ENCODE measurements at regions not wholly inside any gene's neighbourhood (a gene's known extent, or its start where the extent isn't known, plus 50 kb on each side); places are given as distances from the start of the nearest gene placed in this dataset.
"Not testable (repeated sequence)": the region's sequence is repeated elsewhere in the genome, so short reads cannot be mapped to it uniquely, and the experiment has no call there.

DNA sequence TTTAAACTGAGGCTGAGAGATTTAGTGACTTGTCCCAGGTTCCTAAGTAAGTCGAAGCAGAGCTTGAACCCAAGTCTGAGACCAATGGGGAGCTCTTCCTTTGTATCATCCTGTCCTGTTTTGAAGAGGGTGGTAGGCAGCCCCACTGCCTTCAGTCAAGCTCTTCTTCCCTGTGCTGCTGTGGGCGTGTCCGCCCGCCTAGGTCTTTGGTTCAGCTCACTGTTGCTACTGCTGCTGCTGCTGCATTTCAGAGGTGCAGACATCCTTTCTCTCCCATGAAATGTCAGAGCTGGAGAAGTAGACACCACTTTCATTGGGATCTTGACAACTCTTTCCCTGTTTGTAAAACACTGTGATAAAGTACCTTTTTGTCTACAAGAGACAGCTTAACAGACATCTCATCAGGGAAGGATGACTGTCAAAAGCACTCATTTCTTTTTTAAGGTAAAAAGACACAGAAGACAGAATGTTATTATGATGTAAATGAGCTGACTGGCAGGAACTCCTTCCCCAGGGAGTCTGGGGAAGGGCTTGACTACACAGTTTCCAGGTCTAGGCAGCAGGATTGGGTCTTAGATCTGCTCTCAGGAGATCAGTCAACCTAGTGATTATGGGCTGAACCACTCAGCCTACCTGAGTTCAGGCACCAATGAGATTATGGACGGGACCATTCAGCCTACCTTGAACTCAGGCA is 91.7 kb upstream of the TRIB2 start:
- no peaks in the 10 kb centered on the region for H3K36me3 ChIP-seq (replicated peaks in 1 of 2)
- H3K27me3 ChIP-seq, result no peaks in the 10 kb centered on the region
- H3K4me1 ChIP-seq (replicated peaks in 1 of 2), result no peaks in the 10 kb centered on the region
- WGBS, 4 donors, result 87 to 90% (median 89%) methylated on average over 5 of the region's 5 CpGs
- intact Hi-C loops (cut with DNase I), result no loop called here
- H3K4me3 ChIP-seq, result no peak overlapping the region
- no peak for TF ChIP-seq POLR2A (IDR thresholded peaks at IDR 0.05)
- TF ChIP-seq, protein P1, sequence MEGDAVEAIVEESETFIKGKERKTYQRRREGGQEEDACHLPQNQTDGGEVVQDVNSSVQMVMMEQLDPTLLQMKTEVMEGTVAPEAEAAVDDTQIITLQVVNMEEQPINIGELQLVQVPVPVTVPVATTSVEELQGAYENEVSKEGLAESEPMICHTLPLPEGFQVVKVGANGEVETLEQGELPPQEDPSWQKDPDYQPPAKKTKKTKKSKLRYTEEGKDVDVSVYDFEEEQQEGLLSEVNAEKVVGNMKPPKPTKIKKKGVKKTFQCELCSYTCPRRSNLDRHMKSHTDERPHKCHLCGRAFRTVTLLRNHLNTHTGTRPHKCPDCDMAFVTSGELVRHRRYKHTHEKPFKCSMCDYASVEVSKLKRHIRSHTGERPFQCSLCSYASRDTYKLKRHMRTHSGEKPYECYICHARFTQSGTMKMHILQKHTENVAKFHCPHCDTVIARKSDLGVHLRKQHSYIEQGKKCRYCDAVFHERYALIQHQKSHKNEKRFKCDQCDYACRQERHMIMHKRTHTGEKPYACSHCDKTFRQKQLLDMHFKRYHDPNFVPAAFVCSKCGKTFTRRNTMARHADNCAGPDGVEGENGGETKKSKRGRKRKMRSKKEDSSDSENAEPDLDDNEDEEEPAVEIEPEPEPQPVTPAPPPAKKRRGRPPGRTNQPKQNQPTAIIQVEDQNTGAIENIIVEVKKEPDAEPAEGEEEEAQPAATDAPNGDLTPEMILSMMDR (IDR thresholded peaks at IDR 0.05), result no peak
- H3K27ac ChIP-seq, result no peak overlapping the region
- DNase-seq, result no peak
- H3K9me3 ChIP-seq (replicated peaks in 1 of 3), result no peaks in the 10 kb centered on the region

DNA sequence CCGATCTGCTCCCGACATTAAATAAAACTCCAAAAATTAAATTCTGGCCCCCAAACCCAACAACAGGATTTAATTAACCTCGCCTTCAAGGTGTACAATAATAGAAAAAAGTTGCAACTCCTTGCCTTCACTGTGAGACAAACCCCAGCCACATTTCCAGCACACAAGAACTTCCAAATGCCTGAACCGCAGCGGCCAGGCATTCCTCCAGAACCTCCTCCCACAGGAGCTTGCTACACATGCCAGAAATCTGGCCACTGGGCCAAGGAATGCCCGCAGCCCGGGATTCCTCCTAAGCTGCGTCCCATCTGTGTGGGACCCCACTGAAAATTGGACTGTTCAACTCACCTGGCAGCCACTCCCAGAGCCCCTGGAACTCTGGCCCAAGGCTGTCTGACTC is 88.2 kb upstream of the TRIB2 start:
- H3K9me3 ChIP-seq (replicated peaks in 1 of 3); H3K36me3 ChIP-seq (replicated peaks in 1 of 2); DNase-seq; H3K27ac ChIP-seq; intact Hi-C loops (cut with DNase I); H3K4me1 ChIP-seq (replicated peaks in 1 of 2); H3K27me3 ChIP-seq; H3K4me3 ChIP-seq: not testable (repeated sequence)
- WGBS, 4 donors, result 82 to 96% (median 91%) methylated on average over 3 to 8 of the region's 8 CpGs

DNA sequence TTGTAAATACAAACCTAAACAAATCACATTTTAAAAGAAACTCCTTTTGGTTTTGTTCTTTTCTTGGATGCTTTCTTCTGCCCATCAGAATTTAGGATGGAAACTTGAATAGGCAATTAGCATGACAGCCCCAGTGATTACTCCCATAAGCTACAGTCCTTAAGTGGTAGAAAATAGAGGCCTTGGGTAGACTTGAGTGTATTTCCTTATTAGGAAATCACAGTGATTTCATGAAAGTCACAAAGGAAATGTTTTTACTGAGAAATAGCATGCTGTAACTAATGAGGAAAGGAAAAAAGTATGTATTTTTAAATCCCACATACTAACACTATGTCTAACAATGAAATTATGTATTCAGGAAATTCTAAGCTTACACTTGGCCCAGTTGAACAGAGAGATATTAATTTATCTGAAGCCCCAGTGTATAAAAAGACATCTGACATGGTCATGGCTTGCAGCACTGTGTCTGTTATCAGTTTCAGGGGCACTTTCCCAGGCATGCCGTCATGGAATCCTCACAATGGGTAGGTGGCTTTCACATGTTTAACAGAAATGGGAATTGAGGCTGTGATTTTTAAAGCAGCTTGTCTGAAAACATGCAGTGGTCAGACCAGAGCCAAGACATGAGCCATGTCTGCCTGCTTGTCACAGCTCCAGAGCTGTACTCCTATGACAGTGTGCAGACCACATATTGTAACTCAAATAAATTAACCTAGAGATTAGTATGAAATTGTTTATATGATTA is 79.7 kb upstream of the TRIB2 start:
- 9 to 25% (median 15%) methylated on average over 1 of the region's 1 CpG for WGBS, 4 donors
- peak in 5 of 7 donors; percentile 19 to 55 (median 22) for DNase-seq
- H3K27ac ChIP-seq, result peak overlapping the region in 3 of 5 donors; percentile 16 to 43 (median 31)

DNA sequence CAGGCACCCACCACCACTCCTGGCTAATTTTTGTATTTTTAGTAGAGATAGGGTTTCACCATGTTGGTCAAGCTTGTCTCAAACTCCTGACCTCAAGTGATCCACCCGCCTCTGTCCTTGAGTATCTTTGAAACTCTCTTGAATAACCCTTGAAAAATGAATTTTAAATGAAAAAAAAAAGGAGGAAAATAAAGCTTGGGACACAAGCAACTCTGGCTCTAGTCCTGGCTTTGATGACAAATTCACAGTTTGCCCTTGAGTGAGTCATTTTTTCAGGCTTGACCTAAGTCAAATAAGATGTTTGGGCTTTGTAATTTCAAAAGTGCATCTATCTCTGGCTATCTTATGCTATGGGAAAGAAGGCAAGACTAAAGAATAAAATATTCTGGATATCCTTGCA is 79.0 kb upstream of the TRIB2 start:
- intact Hi-C loops (cut with DNase I), result no loop called here
- 47 to 50% (median 49%) methylated on average over 1 of the region's 1 CpG for WGBS, 4 donors
- peak; percentile 25 to 69 (median 53) for DNase-seq
- Histone ChIP-seq H3K27me3 (no peaks in the 10 kb centered on the region), H3K27ac (peak overlapping the region in 3 of 5 donors; percentile 16 to 43 (median 31)), H3K4me1 (replicated peaks in 1 of 2) (peaks cover 12 to 17% of the 10 kb centered on the region in 2 donors), H3K9me3 (replicated peaks in 1 of 3) (no peaks in the 10 kb centered on the region), H3K36me3 (replicated peaks in 1 of 2) (no peaks in the 10 kb centered on the region), H3K4me3 (no peak overlapping the region)
- TF ChIP-seq POLR2A (IDR thresholded peaks at IDR 0.05), result no peak
- TF ChIP-seq, protein P1 (IDR thresholded peaks at IDR 0.05), result no peak

More for the DNA sequence above, 79.7 kb upstream of the TRIB2 start:
- no peak for TF ChIP-seq POLR2A (IDR thresholded peaks at IDR 0.05)
- TF ChIP-seq, protein P1 (IDR thresholded peaks at IDR 0.05), result no peak
- peaks cover 12 to 17% of the 10 kb centered on the region in 2 donors for H3K4me1 ChIP-seq (replicated peaks in 1 of 2)
- no peaks in the 10 kb centered on the region for H3K9me3 ChIP-seq (replicated peaks in 1 of 3)
- H3K27me3 ChIP-seq, result no peaks in the 10 kb centered on the region
- no peaks in the 10 kb centered on the region for H3K36me3 ChIP-seq (replicated peaks in 1 of 2)
- H3K4me3 ChIP-seq, result no peak overlapping the region
- intact Hi-C loops (cut with DNase I), result no loop called here
